H9 (cell line): ENCODE measurements at regions not wholly inside any gene's neighbourhood (a gene's known extent, or its start where the extent isn't known, plus 50 kb on each side); places are given as distances from the start of the nearest gene placed in this dataset.

ENCODE experiments used
- DNase-seq: peaks from one replicate; pipeline ENCODE4 v3.0.0-alpha.2; 2017
- H2AFZ ChIP-seq: one replicate; pipeline ENCODE4 v1.6.1; 2013; ENCODE audit warnings: mild to moderate bottlenecking, low read length, control low read depth, moderate library complexity
- H2AK5ac ChIP-seq: 2 replicates; pipeline ENCODE4 v1.6.1; 2013; ENCODE audit warnings: low read length, control low read depth, mixed read lengths; ENCODE audit not compliant: insufficient read length
- H2BK120ac ChIP-seq: one replicate; pipeline ENCODE4 v1.6.1; 2013; ENCODE audit warnings: low read depth, mild to moderate bottlenecking, low read length, control low read depth, inconsistent platforms; ENCODE audit not compliant: poor library complexity, severe bottlenecking
- H2BK12ac ChIP-seq: 2 replicates; pipeline ENCODE4 v1.6.1; 2013; ENCODE audit warnings: low read length, control low read depth, mixed read lengths, low read depth; ENCODE audit not compliant: insufficient read length
- H2BK15ac ChIP-seq: 2 replicates; pipeline ENCODE4 v1.6.1; 2013; ENCODE audit warnings: low read depth, low read length, control low read depth
- H2BK20ac ChIP-seq: one replicate; pipeline ENCODE4 v1.6.1; 2013; ENCODE audit warnings: low read depth, mild to moderate bottlenecking, low read length, control low read depth, inconsistent platforms; ENCODE audit not compliant: poor library complexity, severe bottlenecking
- H2BK5ac ChIP-seq: 2 replicates; pipeline ENCODE4 v1.6.1; 2013; ENCODE audit warnings: low read length, control low read depth, mixed read lengths; ENCODE audit not compliant: insufficient read length
- H3K14ac ChIP-seq: 2 replicates; pipeline ENCODE4 v1.6.1; 2013; ENCODE audit warnings: low read length, control low read depth; ENCODE audit not compliant: insufficient read depth
- H3K18ac ChIP-seq: 2 replicates; pipeline ENCODE4 v1.6.1; 2013; ENCODE audit warnings: low read depth, mild to moderate bottlenecking, mixed read lengths, low read length, control low read depth; ENCODE audit not compliant: insufficient read length
- H3K23ac ChIP-seq: 2 replicates; pipeline ENCODE4 v1.6.1; 2013; ENCODE audit warnings: low read length, control low read depth, mixed read lengths, low read depth; ENCODE audit not compliant: insufficient read length
- H3K23me2 ChIP-seq: 2 replicates; pipeline ENCODE4 v1.6.1; 2013; ENCODE audit warnings: low read depth, mild to moderate bottlenecking, mixed read lengths, low read length, control low read depth; ENCODE audit not compliant: insufficient read length, poor library complexity, severe bottlenecking
- H3K27ac ChIP-seq: 2 replicates; pipeline ENCODE4 v1.5.1; 2013; ENCODE audit warnings: low read length, control low read depth, mixed read lengths, low read depth; ENCODE audit not compliant: insufficient read length
- H3K27me3 ChIP-seq: 2 replicates; pipeline ENCODE4 v1.6.1; 2013; ENCODE audit warnings: low read length, control low read depth, inconsistent platforms; ENCODE audit not compliant: insufficient read depth
- H3K4ac ChIP-seq: 2 replicates; pipeline ENCODE4 v1.6.1; 2013; ENCODE audit warnings: low read depth, mild to moderate bottlenecking, control low read depth, inconsistent platforms, low read length, moderate library complexity
- H3K4me1 ChIP-seq: 2 replicates; pipeline ENCODE4 v1.6.1; 2013; ENCODE audit warnings: low read length, control low read depth, inconsistent platforms; ENCODE audit not compliant: insufficient read depth
- H3K4me2 ChIP-seq: 2 replicates; pipeline ENCODE4 v1.6.1; 2013; ENCODE audit warnings: low read length, control low read depth, mixed read lengths; ENCODE audit not compliant: insufficient read length, insufficient read depth
- H3K56ac ChIP-seq: 2 replicates; pipeline ENCODE4 v1.6.1; 2013; ENCODE audit warnings: low read depth, mild to moderate bottlenecking, mixed read lengths, low read length, control low read depth; ENCODE audit not compliant: insufficient read length
- H3K79me1 ChIP-seq: 2 replicates; pipeline ENCODE4 v1.6.1; 2013; ENCODE audit warnings: low read depth, mild to moderate bottlenecking, moderate library complexity, low read length, control low read depth, inconsistent platforms; ENCODE audit not compliant: insufficient read depth, poor library complexity, severe bottlenecking
- H3K79me2 ChIP-seq: 2 replicates; pipeline ENCODE4 v1.6.1; 2013; ENCODE audit warnings: low read length, control low read depth, inconsistent platforms; ENCODE audit not compliant: insufficient read depth
- H3K9ac ChIP-seq: 2 replicates; pipeline ENCODE4 v1.6.1; 2013; ENCODE audit warnings: low read length, control low read depth, mixed read lengths; ENCODE audit not compliant: insufficient read length; ENCODE audit errors: extremely low read depth
- H3K9me3 ChIP-seq: one replicate; pipeline ENCODE4 v1.6.1; 2013; ENCODE audit warnings: low read depth, low read length, inconsistent platforms; ENCODE audit not compliant: control insufficient read depth
- H3T11ph ChIP-seq: one replicate; pipeline ENCODE4 v1.6.1; 2013; ENCODE audit warnings: mild to moderate bottlenecking, low read length, control low read depth, inconsistent platforms
- H4K20me1 ChIP-seq: one replicate; pipeline ENCODE4 v1.6.1; 2013; ENCODE audit not compliant: control insufficient read depth, insufficient read length, insufficient read depth
- H4K5ac ChIP-seq: 2 replicates; pipeline ENCODE4 v1.6.1; 2013; ENCODE audit warnings: low read depth, mild to moderate bottlenecking, mixed read lengths, low read length, control low read depth; ENCODE audit not compliant: insufficient read length
- H4K8ac ChIP-seq: replicated peaks from 2 replicates; pipeline ENCODE4 v1.6.1; 2013; ENCODE audit warnings: low read length, control low read depth, mixed read lengths, low read depth; ENCODE audit not compliant: insufficient read length
- H4K91ac ChIP-seq: 2 replicates; pipeline ENCODE4 v1.6.1; 2013; ENCODE audit warnings: low read depth, mild to moderate bottlenecking, moderate library complexity, mixed read lengths, low read length, control low read depth; ENCODE audit not compliant: insufficient read length
- H3K27ac Mint-ChIP-seq, 3 experiments: 2 replicates in 2 of 3; 3 replicates in 1 of 3; pipeline ENCODE4 v1.8.0; 2020 to 2021; ENCODE audit warnings: mixed read lengths in 3 of 3, mild to moderate bottlenecking in 1 of 3, moderate library complexity in 1 of 3
- H3K27me3 Mint-ChIP-seq: 2 replicates; pipeline ENCODE4 v1.8.0; 2021; ENCODE audit warnings: low read depth, mild to moderate bottlenecking, moderate library complexity, mixed read lengths
- H3K36me3 Mint-ChIP-seq, 3 experiments: 2 replicates in 2 of 3; 3 replicates in 1 of 3; pipeline ENCODE4 v1.8.0; 2020 to 2021; ENCODE audit warnings: low read depth in 3 of 3, mixed read lengths in 3 of 3; ENCODE audit not compliant: insufficient read depth in 1 of 3
- H3K4me1 Mint-ChIP-seq, 2 experiments: 2 replicates each; pipeline ENCODE4 v1.8.0; 2020; ENCODE audit warnings: mixed read lengths in 2 of 2
- H3K4me3 Mint-ChIP-seq, 2 experiments: 2 replicates in 1 of 2; 3 replicates in 1 of 2; pipeline ENCODE4 v1.8.0; 2020 to 2021; ENCODE audit warnings: mild to moderate bottlenecking in 2 of 2, mixed read lengths in 2 of 2, moderate library complexity in 1 of 2
- H3K9me3 Mint-ChIP-seq, 2 experiments: 2 replicates in 1 of 2; 3 replicates in 1 of 2; pipeline ENCODE4 v1.8.0; 2020; ENCODE audit warnings: mild to moderate bottlenecking in 2 of 2, mixed read lengths in 2 of 2, moderate library complexity in 1 of 2
- WGBS: extraction: QIAGEN DNeasy Blood & Tissue Kit; methylation state at CpG from one replicate; pipeline ENCODE4 v1.1.7; 2013; ENCODE audit warnings: missing lambda C conversion rate, low lambda C conversion rate, mixed read lengths; ENCODE audit not compliant: insufficient read length; ENCODE audit errors: extremely low coverage; 5-methylcytosine and 5-hydroxymethylcytosine counted together
- TF ChIP-seq, protein P1 (sequence below): fragments of 200-600 bp; sonication (generic); conservative IDR thresholded peaks from 3 replicates; pipeline ENCODE4 v1.8.0; 2021; ENCODE audit warnings: antibody characterized with exemption, mild to moderate bottlenecking

DNA sequence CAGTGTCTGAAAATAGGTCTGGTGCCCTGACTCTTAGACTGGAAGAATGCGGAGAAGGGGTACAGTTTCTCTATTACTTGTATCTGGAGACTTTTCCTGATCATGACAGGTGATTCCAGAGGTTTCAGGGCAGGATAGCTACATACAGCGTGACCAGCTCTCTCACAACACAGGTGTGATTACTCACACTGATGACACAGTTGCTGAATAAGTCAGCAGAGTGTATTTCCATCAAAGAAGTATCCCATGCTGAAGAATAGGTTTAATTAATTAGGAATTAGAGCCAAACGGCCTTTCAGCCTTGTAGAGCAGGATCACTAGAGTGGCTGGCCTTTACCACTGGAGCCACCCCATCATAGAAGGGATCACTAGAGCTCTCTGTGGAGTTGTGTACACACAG lies 298.6 kb downstream of the LMX1A start:
- Mint-ChIP-seq H3K27me3 (peaks cover 56% of the 10 kb centered on the region), H3K27ac (no peak overlapping the region), H3K4me3 (no peak overlapping the region), H3K36me3 (no peaks in the 10 kb centered on the region), H3K4me1 (peaks cover 15 to 21% of the 10 kb centered on the region in 2 experiments), H3K9me3 (no peaks in the 10 kb centered on the region)
- no peak overlapping the region for H2BK15ac ChIP-seq
- no peaks in the 10 kb centered on the region for H3K23me2 ChIP-seq
- H3K18ac ChIP-seq = no peak overlapping the region
- no peaks in the 10 kb centered on the region for H3K79me1 ChIP-seq
- H4K5ac ChIP-seq = no peak overlapping the region
- H3K4me1 ChIP-seq = peaks cover 2% of the 10 kb centered on the region; the same call in 1 of the 2 replicates
- no peak overlapping the region for H4K8ac ChIP-seq
- no peak overlapping the region for H3K9ac ChIP-seq
- no peak overlapping the region for H2BK120ac ChIP-seq
- no peak overlapping the region for H4K91ac ChIP-seq
- H3K79me2 ChIP-seq = no peaks in the 10 kb centered on the region
- H2BK5ac ChIP-seq = no peak overlapping the region
- H3K4me2 ChIP-seq = no peak overlapping the region
- H3K23ac ChIP-seq = no peak overlapping the region
- whole genome bisulfite sequencing = no CpG with 5 or more reads among the region's 3 CpGs
- no peak overlapping the region for H3T11ph ChIP-seq
- TF ChIP-seq, protein P1, sequence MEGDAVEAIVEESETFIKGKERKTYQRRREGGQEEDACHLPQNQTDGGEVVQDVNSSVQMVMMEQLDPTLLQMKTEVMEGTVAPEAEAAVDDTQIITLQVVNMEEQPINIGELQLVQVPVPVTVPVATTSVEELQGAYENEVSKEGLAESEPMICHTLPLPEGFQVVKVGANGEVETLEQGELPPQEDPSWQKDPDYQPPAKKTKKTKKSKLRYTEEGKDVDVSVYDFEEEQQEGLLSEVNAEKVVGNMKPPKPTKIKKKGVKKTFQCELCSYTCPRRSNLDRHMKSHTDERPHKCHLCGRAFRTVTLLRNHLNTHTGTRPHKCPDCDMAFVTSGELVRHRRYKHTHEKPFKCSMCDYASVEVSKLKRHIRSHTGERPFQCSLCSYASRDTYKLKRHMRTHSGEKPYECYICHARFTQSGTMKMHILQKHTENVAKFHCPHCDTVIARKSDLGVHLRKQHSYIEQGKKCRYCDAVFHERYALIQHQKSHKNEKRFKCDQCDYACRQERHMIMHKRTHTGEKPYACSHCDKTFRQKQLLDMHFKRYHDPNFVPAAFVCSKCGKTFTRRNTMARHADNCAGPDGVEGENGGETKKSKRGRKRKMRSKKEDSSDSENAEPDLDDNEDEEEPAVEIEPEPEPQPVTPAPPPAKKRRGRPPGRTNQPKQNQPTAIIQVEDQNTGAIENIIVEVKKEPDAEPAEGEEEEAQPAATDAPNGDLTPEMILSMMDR = no peak
- no peak overlapping the region for H3K56ac ChIP-seq
- no peak overlapping the region for H2AFZ ChIP-seq
- no peak overlapping the region for H3K4ac ChIP-seq
- no peak overlapping the region for H3K14ac ChIP-seq
- H3K27me3 ChIP-seq = peaks cover 4% of the 10 kb centered on the region; the same call in 1 of the 2 replicates
- no peaks in the 10 kb centered on the region for H3K9me3 ChIP-seq
- no peak overlapping the region for H3K27ac ChIP-seq
- DNase-seq = no peak
- no peak overlapping the region for H2BK12ac ChIP-seq
- H2AK5ac ChIP-seq = no peak overlapping the region
- no peaks in the 10 kb centered on the region for H4K20me1 ChIP-seq
- no peak overlapping the region for H2BK20ac ChIP-seq
